ENCODE measurements at regions not wholly inside any gene's neighbourhood (a gene's known extent, or its start where the extent isn't known, plus 50 kb on each side); places are given as distances from the start of the nearest gene placed in this dataset.
"Not testable (repeated sequence)": the region's sequence is repeated elsewhere in the genome, so short reads cannot be mapped to it uniquely, and the experiment has no call there.

DNA sequence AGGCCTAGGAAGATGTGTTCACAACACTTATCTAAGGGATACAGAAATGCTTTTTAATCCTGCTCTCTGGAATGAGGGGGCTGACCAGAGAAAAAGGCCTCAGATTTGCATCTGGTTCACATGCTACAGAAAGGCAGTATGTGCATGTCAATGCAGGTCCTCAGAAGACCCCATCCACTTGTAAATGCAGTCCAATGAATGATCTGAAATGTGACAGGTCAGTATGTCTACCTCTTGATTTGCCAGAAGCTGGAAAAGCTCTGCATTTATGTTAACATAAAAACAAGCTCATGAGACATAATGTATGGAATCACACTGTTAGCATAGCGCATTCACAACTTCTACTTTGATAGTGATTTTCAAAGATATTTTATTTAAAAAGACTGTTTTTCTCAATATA lies 367.4 kb upstream of the CHORDC1 start:
- no peak for DNase-seq (ENCODE audit: low spot score)

DNA sequence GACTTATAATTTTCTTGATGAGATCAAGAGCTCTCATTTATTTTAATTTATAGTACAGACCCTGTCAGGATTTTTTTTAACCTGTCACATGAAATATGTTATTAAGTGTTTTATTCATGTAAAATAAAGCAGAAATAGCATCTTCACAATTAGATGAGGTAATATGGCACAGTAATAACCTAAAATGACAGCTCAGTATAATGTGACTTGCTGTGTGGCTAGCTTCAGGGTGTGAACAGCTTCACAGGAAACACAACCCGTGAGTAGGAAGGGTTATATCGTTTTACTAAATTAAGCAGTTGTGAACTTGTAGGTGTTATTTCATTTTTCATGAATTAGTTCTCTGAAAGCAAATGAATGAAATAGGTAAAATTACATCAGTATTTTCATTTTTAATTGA lies 366.9 kb upstream of the CHORDC1 start:
- DNase-seq (ENCODE audit: low spot score) = no peak

DNA sequence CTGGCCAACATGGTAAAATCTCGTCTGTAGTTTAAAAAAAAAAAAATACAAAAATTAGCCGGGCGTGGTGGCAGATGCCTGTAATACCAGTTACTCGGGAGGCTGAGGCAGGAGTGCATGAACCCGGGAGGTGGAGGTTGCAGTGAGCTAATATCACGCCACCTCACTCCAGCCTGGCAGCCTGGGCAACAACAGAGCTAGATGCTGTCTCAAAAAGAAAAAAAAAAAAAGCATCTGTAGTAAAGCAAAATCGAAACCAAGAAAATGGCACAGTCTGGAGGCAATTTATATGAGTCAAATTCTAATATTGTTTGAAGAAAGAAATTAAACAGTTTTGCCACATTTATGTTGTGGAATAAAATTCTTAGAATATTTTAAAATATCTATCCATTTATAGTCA lies 365.0 kb upstream of the CHORDC1 start:
- DNase-seq (ENCODE audit: low spot score) = no peak

DNA sequence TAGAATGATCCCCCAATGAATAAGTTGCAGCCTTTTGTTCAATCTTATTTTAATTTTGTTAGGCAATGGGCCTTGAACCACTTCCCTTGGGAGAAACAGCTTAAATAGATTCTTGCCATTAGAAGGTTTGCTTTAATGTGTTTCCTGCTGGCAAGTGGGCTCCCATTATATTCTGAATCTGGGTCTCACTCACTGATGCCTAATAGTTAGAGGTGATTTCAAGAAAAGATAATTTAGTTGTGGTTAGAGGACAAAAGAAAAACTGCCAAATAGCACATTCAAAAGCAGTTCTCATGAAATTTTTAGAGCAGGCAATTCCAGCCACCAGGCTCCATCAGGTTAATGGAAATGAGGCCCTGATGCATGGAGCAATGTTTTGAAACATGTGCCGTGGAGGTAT lies 362.6 kb upstream of the CHORDC1 start:
- DNase-seq (ENCODE audit: low spot score) = no peak

DNA sequence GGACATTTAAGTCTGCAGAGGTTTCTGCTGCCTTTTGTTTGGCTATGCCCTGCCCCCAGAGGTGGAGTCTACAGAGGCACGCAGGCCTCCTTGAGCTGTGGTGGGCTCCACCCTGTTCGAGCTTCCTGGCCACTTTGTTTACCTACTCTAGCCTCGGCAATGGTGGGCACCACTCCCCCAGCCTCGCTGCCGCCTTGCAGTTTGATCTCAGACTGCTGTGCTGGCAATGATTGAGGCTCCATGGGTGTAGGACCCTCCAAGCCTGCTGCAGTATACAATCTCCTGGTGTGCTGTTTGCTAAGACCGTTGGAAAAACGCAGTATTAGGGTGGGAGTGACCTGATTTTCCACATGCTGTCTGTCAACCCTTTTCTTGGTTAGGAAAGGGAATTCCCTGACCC lies 360.1 kb upstream of the CHORDC1 start:
- DNase-seq (ENCODE audit: low spot score) = not testable (repeated sequence)

DNA sequence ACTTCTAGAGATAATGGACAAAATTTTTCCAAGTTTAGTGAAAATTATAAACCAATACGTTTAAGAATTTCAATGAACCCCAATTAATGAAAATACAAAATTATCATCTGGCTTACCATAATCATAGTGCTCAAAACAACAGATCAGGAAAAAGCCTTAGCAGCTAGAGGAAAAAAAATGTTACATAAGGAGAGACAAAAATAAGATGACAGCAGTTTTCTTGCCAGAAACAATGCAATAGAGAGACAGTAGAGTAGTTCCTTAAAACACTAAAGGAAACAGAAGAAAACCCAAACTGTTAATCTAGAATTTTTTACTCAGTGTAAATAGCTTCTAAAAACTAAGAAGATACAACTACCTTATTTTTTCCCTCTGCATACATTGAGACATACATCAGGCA lies 341.7 kb upstream of the CHORDC1 start:
- no peak for DNase-seq (ENCODE audit: low spot score)

DNA sequence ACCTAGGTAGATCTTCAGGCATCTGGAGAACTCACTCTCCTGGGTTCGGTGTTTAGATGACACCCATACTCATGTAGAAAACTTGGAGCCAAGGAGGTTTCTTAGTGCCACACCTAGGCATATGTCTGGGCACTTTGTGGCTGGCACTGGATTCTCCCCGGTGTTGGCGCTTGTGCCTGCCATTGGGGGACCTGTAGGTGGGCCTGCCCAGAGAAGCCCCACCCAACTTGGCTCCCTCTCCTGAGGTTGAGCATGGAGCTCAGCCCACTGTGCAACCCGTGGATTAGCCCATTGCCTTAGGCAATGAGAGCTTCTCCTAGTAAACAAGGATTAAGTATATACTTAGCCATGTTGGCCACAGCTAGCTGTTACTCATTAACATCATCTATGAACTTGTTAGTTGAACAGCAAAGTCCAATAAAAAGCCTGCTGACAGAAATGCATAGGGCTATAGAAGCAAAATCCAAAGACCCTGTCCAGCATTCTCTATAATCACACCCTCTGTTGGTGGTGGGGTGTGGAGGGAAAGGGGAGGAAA lies 335.5 kb upstream of the CHORDC1 start:
- no peak for DNase-seq (ENCODE audit: low spot score)

DNA sequence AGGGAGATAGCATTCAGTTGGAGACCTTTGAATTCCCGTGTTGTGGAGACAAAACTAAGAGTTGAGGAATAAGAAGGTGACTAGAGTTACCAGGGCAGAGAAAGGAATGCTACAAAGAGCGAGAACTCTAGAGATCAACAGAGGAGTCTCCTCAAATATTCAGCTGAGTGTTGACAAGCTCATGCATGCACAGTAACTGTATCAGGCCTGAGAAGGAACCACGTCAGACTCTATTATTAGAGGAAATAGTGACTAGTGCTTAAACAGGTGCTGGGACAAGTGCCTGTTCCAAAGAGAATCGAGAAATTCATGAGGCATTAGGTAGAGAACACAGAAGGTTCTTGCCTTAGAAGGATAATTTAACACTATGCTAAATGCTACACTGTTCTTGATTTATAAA lies 333.8 kb upstream of the CHORDC1 start:
- DNase-seq (ENCODE audit: low spot score) = peak; percentile 29

DNA sequence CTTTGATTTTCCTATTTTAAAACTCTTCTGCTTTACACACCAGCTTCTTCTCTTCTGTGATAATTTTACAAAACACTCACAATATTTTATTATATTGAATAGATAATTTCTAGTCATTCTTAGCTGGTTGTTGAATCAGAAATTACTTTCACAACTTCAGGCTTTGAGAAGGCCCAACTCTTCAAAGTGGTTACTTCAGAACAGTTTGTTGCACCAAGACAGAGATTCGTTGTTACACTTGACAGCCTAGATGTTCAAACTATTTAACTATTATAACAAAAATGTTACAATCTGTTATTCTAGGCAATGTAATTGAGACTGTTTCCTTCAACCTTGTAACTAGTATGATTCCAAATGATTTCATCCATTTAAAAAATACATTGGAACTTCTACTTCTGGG lies 333.2 kb upstream of the CHORDC1 start:
- no peak for DNase-seq (ENCODE audit: low spot score)

DNA sequence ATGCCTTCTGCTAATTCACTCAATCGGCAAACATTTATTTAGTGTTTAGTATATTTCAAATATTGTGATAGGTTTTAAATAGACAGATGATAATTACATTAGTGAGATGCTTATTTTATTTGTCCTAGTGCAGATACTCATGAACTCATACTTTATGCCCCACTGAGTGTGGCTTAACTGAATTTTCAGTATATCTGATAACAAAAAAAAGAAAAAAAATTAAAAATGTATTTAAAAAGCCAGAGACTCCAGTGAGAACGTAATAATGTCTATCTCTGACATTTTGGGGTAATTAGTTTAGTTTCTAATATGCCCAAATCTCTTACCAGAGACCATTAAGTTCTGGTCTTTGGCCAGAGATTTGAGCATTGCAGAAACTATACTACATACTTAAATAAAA lies 332.6 kb upstream of the CHORDC1 start:
- no peak for DNase-seq (ENCODE audit: low spot score)

DNA sequence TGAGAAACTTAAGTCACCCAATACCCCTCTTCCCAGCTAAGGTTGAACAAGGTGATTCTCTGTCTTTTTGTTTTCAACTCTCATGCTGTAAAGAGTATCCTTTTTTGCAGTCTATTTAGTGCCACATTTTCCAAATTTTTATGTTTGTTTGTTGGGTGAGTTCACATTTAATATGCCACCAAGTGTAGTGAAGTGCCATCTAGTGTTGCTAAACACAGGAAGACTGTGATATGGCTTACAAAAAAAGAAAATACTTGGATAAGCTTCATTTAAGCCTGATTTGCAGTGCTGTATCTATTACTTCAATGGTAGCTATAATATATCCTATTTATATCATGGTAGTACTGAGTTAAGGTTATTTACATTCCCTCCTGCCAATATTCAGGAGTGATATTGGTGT lies 319.2 kb upstream of the CHORDC1 start:
- no peak for DNase-seq (ENCODE audit: low spot score)

DNA sequence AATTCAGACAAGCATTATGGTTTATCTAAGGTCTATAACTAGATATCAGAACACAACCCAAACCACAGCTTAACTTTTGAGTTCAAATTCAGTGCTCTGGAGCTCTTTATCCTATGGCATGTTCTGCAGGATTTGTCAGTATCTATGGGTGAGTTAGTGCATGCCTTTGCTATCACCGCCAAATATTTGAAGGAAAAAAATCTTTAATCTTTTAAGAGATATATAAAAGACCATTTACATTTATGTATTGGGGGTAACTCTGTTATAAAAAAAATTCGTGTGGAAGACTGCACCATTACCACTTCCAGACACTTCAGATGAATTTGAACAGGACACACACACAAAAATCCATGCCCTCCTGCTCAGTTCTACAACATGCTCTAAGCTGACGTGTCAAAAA lies 313.5 kb upstream of the CHORDC1 start:
- DNase-seq (ENCODE audit: low spot score) = peak; percentile 96

DNA sequence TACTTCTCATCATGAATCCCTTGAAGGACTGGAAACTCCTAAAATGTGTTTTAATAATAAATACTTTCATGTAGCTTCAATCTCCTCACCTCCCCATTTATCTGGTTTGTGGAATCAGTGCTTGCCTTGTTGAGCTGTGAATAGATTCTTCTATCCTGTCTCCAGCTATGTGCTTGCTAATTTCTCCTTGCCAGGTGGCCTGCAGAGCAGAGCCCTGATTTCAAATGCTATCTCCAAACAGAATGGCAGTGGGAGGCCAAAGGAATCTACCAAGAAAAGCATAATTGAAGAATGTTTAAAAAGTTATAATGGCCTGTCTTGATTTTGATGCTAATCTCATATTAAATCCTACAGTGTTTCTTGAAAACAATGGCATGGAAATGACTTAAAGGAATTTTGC lies 309.3 kb upstream of the CHORDC1 start:
- no peak for DNase-seq (ENCODE audit: low spot score)

DNA sequence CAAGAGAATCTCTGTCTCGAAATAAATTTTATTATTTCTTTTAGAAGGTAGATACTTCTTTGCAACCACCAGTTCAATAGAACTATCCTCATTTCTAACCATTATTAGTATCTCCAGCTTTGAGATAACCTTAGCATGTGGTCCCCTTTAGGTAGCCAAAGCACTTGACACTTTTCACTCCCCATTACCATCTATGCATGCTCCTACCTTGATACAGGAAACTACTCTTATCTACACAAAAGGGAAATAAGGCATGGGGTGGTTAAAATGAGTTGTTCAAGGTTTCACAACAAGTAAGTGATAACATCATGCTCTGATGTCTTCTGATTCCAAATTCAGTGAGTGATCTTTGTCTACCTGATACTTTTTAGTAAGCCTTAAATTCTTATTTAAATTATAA lies 308.2 kb upstream of the CHORDC1 start:
- DNase-seq (ENCODE audit: low spot score) = no peak

DNA sequence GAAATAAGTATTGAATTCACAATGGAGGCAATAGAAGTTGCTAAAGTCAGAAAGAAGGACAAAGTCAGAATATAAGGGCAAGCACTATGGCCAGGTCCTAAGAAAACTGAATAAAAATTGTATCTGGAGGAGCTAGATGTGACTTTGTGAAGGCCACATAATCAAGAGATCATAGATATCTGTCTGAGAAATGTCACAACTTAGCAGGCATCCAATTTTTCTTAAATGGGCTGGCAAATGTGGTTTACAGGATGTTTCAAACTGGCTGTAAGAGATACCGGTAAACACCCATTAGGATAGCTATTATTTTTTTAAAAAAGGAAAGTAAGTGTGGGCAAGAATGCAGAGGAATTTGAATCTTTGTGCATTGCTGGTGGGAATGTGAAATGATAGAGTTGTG lies 303.1 kb upstream of the CHORDC1 start:
- no peak for DNase-seq (ENCODE audit: low spot score)

DNA sequence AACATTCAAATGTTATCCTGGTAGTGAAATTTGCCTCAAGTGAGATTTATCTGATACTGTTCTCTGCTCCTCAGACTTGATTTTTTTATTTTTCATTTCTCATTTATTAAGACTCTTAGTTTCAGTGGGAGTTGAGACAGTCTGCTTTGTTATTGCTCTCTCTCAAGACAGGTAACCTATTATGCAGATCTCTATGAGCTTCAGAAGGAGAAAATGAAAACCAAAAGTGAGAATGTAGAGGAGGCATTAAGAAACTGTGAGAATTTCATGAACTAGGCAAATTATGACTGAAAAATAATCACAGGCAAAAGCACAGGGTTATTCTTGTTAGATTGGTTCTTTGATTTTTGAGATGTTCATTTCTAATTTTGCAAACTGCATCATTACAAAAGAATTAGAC lies 290.0 kb upstream of the CHORDC1 start:
- DNase-seq (ENCODE audit: low spot score) = no peak

DNA sequence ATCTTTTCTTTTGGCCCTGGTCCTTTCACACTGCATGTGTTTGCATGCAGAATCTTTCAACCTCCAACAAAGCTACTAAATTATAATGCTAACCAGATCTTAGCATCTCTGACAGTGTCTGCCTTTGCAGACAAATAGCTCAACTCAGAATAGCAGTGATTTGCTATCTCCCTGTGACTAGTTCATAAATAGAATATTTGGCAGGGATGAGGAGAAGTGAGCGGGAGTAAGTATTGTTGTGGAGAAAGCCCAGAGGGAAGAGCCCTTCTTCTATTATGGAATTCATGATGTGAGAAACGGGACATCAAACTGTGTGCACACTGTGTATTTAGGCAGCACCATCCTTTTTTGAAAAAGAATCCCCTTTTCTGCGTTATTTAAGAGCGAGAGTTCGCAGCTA lies 288.0 kb upstream of the CHORDC1 start:
- peak; percentile 19 for DNase-seq (ENCODE audit: low spot score)

DNA sequence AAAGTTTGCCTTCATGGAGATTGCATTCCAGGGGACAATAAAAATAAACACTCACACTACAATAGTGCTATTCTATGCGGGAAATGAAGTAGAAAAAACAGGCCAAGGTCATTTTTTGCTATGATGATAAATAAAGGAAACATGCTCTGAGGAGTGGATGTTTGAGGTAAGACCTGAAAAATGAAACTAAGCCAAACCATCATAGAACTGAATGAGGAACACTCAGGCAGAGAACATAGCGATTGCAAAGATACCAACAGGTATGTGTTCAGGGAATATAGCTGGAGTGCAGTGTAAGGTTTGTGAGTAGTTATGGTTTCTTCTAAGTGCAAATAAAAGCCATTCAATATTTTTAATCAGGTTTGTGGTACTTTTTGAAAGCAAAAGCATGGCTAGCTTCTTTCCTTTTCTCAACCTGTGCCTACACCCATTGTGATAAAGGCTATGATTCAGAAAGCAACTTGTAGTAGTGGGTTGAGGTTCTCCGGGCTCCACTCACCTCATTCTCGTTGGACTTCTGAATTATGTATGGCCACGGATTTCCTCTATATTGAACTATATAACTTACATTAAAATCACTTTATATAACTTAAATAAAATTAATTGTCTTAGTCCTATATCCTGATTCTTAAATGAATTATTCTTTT lies 278.2 kb upstream of the CHORDC1 start:
- no peak for DNase-seq (ENCODE audit: low spot score)

DNA sequence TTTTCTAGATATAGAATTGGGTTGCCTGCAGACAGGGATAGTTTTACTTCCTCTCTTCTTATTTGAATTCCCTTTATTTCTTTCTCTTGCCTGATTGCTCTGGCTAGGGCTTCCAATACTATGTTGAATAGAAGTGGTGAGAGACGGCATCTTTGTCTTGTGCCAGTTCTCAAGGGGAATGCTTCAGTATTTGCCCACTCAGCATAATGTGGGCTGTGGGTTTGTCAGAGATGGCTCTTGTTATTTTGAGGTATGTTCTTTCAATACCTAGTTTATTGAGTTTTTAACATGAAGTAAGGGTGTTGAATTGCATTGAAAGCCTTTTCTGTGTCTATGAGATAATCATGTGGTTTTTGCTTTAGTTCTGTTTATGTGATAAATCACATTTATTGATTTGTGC lies 273.9 kb upstream of the CHORDC1 start:
- no peak for DNase-seq (ENCODE audit: low spot score)

DNA sequence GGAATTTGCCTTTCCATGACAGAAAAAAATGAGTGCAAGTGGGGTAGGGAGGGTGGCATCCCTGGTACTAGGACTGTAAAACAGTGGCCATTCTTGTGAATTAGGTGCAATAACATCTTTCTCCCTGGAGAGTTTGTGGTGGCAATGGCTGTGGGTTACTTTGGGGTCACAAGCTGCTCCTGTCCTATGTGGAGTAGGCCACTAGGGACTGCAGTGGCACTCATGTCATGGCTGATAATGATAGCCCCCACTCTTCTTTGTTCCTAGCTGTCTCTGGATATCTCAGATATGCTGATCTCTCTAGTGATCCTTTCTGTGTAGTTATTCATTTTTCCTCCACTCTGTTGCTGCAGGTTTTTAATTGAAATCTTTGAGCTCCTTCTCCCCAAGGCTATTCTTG lies 270.5 kb upstream of the CHORDC1 start:
- no peak for DNase-seq (ENCODE audit: low spot score)

DNA sequence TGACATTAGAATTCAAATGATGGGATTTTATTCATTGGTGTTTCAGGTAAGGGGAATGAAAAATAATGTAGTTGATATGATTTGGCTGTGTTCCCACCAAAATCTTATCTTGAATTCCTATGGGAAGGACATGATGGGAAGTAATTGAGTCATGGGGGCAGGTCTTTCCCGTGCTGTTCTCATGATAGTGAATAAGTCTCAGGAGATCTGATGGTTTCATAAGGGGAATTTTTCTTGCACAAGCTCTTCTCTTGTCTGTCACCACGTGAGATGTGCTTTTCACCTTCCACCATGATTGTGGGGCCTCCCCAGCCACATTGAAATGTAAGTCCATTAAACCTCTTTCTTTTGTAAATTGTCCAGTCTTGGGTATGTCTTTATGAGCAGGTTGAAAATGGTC lies 268.6 kb upstream of the CHORDC1 start:
- DNase-seq (ENCODE audit: low spot score) = no peak

DNA sequence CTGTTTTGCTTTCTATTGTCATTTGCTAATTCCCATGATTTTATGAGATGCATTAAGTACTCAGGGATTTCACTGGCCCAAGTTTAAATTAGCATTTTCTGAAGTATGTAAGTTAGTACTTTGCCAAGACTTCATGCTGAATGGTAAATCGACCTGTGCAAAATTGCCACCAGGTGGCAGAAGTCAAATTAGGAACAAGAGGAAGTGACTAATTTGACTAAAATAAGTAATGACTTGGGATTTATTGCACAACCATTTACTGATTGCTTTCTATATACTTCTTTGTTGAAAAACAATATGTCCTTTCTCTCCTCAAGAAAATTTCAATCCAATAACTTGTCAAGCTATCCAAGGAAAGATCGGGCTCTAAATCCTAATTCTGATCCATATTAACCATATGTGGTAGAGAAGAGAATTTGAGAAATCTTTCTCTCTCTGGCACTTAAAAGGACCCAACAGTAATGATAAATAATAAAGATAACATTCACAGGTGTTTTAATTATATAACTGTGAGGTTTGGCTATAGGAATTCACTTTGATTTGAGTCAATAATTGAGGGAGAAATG lies 253.7 kb upstream of the CHORDC1 start:
- DNase-seq (ENCODE audit: low spot score) = peak; percentile 42

DNA sequence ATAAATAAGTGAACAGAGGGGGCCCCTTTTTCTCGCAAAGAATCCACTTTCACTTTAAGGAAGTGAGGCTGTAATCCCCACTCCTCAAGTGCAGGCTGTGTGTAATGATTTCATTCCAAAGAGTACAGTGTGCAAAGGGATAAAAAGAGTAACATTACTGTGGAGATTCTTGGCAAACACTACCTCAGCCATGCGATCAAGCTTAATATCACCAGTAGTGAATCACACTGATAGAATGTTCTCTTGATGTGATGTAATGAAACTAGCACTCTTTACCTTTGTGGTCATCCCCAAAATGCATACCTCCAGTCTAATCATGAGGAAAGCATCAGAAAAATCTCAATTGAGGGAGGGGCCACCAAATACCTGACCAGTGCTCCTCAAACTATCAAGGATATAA lies 246.1 kb upstream of the CHORDC1 start:
- peak; percentile 80 for DNase-seq (ENCODE audit: low spot score)

DNA sequence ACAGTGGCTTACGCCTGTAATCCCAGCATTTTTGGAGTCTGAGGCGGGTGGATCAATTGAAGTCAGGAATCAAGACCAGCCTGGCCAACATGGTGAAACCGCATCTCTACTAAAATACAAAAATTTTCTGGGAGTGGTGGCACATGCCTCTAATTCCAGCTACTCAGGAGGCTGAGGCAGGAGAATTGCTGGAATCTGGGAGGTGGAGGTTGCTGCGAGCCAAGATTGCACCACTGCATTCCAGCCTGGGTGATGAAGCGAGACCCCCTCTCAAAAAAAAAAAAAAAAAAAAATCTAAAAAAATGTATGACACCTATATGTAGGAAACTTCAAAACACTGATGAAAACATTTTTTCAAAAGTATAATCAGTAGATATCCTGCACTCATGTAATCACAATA lies 242.7 kb upstream of the CHORDC1 start:
- no peak for DNase-seq (ENCODE audit: low spot score)
